ENCODE measurements at regions not wholly inside any gene's neighbourhood (a gene's known extent, or its start where the extent isn't known, plus 50 kb on each side); places are given as distances from the start of the nearest gene placed in this dataset.

GRCh38 chr3:83233715-83234114 lies 1472.3 kb upstream of the GBE1 start:
- no peak overlapping the region for H3K4me3 ChIP-seq
- no peak for DNase-seq
- no peak overlapping the region for H3K27ac ChIP-seq
- peaks cover 0 to 2% (median 0%) of the 10 kb centered on the region in 11 donors for H3K9me3 ChIP-seq
- H3K36me3 ChIP-seq, result no peaks in the 10 kb centered on the region
- 78% methylated on average over 6 of the region's 6 CpGs for WGBS, 2 donors
- ATAC-seq, result no peak
- intact Hi-C loops (cut with DNase I), result no loop called here
- TF ChIP-seq, protein P1, sequence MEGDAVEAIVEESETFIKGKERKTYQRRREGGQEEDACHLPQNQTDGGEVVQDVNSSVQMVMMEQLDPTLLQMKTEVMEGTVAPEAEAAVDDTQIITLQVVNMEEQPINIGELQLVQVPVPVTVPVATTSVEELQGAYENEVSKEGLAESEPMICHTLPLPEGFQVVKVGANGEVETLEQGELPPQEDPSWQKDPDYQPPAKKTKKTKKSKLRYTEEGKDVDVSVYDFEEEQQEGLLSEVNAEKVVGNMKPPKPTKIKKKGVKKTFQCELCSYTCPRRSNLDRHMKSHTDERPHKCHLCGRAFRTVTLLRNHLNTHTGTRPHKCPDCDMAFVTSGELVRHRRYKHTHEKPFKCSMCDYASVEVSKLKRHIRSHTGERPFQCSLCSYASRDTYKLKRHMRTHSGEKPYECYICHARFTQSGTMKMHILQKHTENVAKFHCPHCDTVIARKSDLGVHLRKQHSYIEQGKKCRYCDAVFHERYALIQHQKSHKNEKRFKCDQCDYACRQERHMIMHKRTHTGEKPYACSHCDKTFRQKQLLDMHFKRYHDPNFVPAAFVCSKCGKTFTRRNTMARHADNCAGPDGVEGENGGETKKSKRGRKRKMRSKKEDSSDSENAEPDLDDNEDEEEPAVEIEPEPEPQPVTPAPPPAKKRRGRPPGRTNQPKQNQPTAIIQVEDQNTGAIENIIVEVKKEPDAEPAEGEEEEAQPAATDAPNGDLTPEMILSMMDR (IDR thresholded peaks at IDR 0.05), result no peak
- H3K4me1 ChIP-seq, result no peaks in the 10 kb centered on the region
- no peaks in the 10 kb centered on the region for H3K27me3 ChIP-seq

GRCh38 chr3:83230841-83231240 lies 1469.4 kb upstream of the GBE1 start:
- Histone ChIP-seq H3K4me1 (no peaks in the 10 kb centered on the region), H3K9me3 (peaks cover 0 to 2% (median 0%) of the 10 kb centered on the region in 11 donors), H3K4me3 (no peak overlapping the region), H3K36me3 (no peaks in the 10 kb centered on the region), H3K27ac (no peak overlapping the region), H3K27me3 (no peaks in the 10 kb centered on the region)
- ATAC-seq (no peak), DNase-seq (no peak)
- intact Hi-C loops (cut with DNase I), result no loop called here
- WGBS, 2 donors, result 64 to 76% methylated on average over 3 of the region's 3 CpGs
- TF ChIP-seq, protein P1 (IDR thresholded peaks at IDR 0.05), result no peak

DNA sequence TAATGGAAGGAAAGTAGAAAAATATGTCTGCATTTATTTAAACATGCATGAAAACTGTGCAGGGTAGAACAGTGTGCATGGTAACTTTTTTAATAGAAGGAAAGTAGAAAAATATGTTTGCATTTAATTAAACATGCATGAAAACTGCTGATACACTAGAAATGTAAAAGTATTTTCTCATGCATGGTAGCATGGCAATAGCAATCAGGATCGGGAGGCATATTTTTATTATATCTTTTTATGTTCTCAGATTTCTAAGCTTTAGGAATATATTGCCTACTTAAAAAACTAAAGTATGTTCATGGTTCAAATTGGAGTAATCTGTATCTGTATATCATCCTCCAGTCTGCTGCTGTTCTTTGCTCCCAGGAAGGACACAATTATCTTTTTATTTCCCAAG lies 1468.9 kb upstream of the GBE1 start:
- ATAC-seq (no peak), DNase-seq (no peak)
- intact Hi-C loops (cut with DNase I), result no loop called here
- Histone ChIP-seq H3K9me3 (peaks cover 0 to 2% (median 0%) of the 10 kb centered on the region in 11 donors), H3K27me3 (no peaks in the 10 kb centered on the region), H3K4me3 (no peak overlapping the region), H3K27ac (no peak overlapping the region), H3K4me1 (no peaks in the 10 kb centered on the region), H3K36me3 (no peaks in the 10 kb centered on the region)
- TF ChIP-seq, protein P1 (IDR thresholded peaks at IDR 0.05), result no peak
- WGBS, 2 donors, result 80 to 90% methylated on average over 1 of the region's 1 CpG

GRCh38 chr3:83226751-83227150 lies 1465.3 kb upstream of the GBE1 start:
- Histone ChIP-seq H3K4me1 (no peaks in the 10 kb centered on the region), H3K36me3 (no peaks in the 10 kb centered on the region), H3K9me3 (peaks cover 0 to 3% (median 0%) of the 10 kb centered on the region in 11 donors), H3K27ac (no peak overlapping the region), H3K27me3 (no peaks in the 10 kb centered on the region), H3K4me3 (no peak overlapping the region)
- TF ChIP-seq, protein P1 (IDR thresholded peaks at IDR 0.05), result no peak
- ATAC-seq (no peak), DNase-seq (no peak)
- 91 to 93% methylated on average over 3 of the region's 3 CpGs for WGBS, 2 donors
- intact Hi-C loops (cut with DNase I), result no loop called here

Measured in heart right ventricle (tissue), 16 donors.